ENCODE measurements at regions not wholly inside any gene's neighbourhood (a gene's known extent, or its start where the extent isn't known, plus 50 kb on each side); places are given as distances from the start of the nearest gene placed in this dataset.
"Not testable (repeated sequence)": the region's sequence is repeated elsewhere in the genome, so short reads cannot be mapped to it uniquely, and the experiment has no call there.

- Histone ChIP-seq H3K4me1 (no peaks in the 10 kb centered on the region), H3K36me3 (no peaks in the 10 kb centered on the region), H3K27me3 (no peaks in the 10 kb centered on the region), H3K9me3 (no peaks in the 10 kb centered on the region), H3K4me3 (ENCODE audit: low read depth, low read length) (no peak overlapping the region)
- no peak for TF ChIP-seq CTCF (IDR thresholded peaks at IDR 0.05; ENCODE audit: low read depth, low read length)
- no peak for DNase-seq
These were observed 795.1 kb upstream of the HS3ST5 start for GRCh38 chr6:115137910-115138309.

GRCh38 chr6:115133790-115134189, 791.0 kb upstream of the HS3ST5 start:
- no peaks in the 10 kb centered on the region for H3K4me1 ChIP-seq
- no peak for DNase-seq
- no peak overlapping the region for H3K4me3 ChIP-seq (ENCODE audit: low read depth, low read length)
- H3K36me3 ChIP-seq: no peaks in the 10 kb centered on the region
- no peaks in the 10 kb centered on the region for H3K9me3 ChIP-seq
- TF ChIP-seq CTCF (IDR thresholded peaks at IDR 0.05; ENCODE audit: low read depth, low read length): no peak
- H3K27me3 ChIP-seq: no peaks in the 10 kb centered on the region

- Histone ChIP-seq H3K27me3 (no peaks in the 10 kb centered on the region), H3K9me3 (no peaks in the 10 kb centered on the region), H3K36me3 (no peaks in the 10 kb centered on the region), H3K4me3 (ENCODE audit: low read depth, low read length) (no peak overlapping the region), H3K4me1 (no peaks in the 10 kb centered on the region)
- no peak for TF ChIP-seq CTCF (IDR thresholded peaks at IDR 0.05; ENCODE audit: low read depth, low read length)
- DNase-seq: no peak
These were observed 789.1 kb upstream of the HS3ST5 start for GRCh38 chr6:115131709-115132490.

- H3K4me3 ChIP-seq (ENCODE audit: low read depth, low read length); H3K4me1 ChIP-seq; H3K36me3 ChIP-seq; H3K27me3 ChIP-seq; H3K9me3 ChIP-seq; DNase-seq: not testable (repeated sequence)
These were observed 778.7 kb upstream of the HS3ST5 start for GRCh38 chr6:115121513-115121912.

- Histone ChIP-seq H3K27me3 (no peaks in the 10 kb centered on the region), H3K4me3 (ENCODE audit: low read depth, low read length) (no peak overlapping the region), H3K9me3 (no peaks in the 10 kb centered on the region), H3K4me1 (no peaks in the 10 kb centered on the region), H3K36me3 (no peaks in the 10 kb centered on the region)
- no peak for TF ChIP-seq CTCF (IDR thresholded peaks at IDR 0.05; ENCODE audit: low read depth, low read length)
- DNase-seq: no peak
These were observed 777.6 kb upstream of the HS3ST5 start for GRCh38 chr6:115120391-115120790.

- no peak for DNase-seq
- no peak for TF ChIP-seq CTCF (IDR thresholded peaks at IDR 0.05; ENCODE audit: low read depth, low read length)
- Histone ChIP-seq H3K36me3 (no peaks in the 10 kb centered on the region), H3K4me1 (no peaks in the 10 kb centered on the region), H3K4me3 (ENCODE audit: low read depth, low read length) (no peak overlapping the region), H3K27me3 (no peaks in the 10 kb centered on the region), H3K9me3 (no peaks in the 10 kb centered on the region)
These were observed 748.6 kb upstream of the HS3ST5 start for GRCh38 chr6:115091461-115091860.
